ACC112 (cell line): ENCODE measurements at regions not wholly inside any gene's neighbourhood (a gene's known extent, or its start where the extent isn't known, plus 50 kb on each side); places are given as distances from the start of the nearest gene placed in this dataset.
"Not testable (repeated sequence)": the region's sequence is repeated elsewhere in the genome, so short reads cannot be mapped to it uniquely, and the experiment has no call there.

Source experiments
- H2AFZ ChIP-seq: fragments of 200-600 bp; sonication (generic); one replicate; pipeline ENCODE4 v1.6.0; 2017; ENCODE audit warnings: antibody characterized with exemption, low read length; ENCODE audit not compliant: unreplicated experiment
- H3K27ac ChIP-seq: fragments of 200-600 bp; sonication (generic); 2 replicates; pipeline ENCODE4 v1.5.1; 2014; ENCODE audit warnings: low read depth, mild to moderate bottlenecking, antibody characterized with exemption, low read length, moderate library complexity
- H3K27me3 ChIP-seq: fragments of 200-600 bp; sonication (generic); 2 replicates; pipeline ENCODE4 v1.6.1; 2014; ENCODE audit warnings: mild to moderate bottlenecking, antibody characterized with exemption, low read length, moderate library complexity, mixed read lengths; ENCODE audit not compliant: insufficient read depth
- H3K36me3 ChIP-seq: fragments of 200-600 bp; sonication (generic); 2 replicates; pipeline ENCODE4 v1.6.1; 2016; ENCODE audit warnings: mild to moderate bottlenecking, antibody characterized with exemption, low read length, moderate library complexity, mixed read lengths; ENCODE audit not compliant: insufficient read depth
- H3K4me1 ChIP-seq: fragments of 200-600 bp; sonication (generic); one replicate; pipeline ENCODE4 v1.6.1; 2016; ENCODE audit warnings: low read length, mixed read lengths; ENCODE audit not compliant: insufficient read depth, unreplicated experiment, control insufficient read depth
- H3K4me3 ChIP-seq: fragments of 200-600 bp; sonication (generic); 2 replicates; pipeline ENCODE4 v1.5.1; 2014; ENCODE audit warnings: mild to moderate bottlenecking, low read depth, low read length
- H3K79me2 ChIP-seq: fragments of 200-600 bp; sonication (generic); one replicate; pipeline ENCODE4 v1.6.0; 2016; ENCODE audit warnings: low read length; ENCODE audit not compliant: control insufficient read depth, unreplicated experiment, insufficient read depth

DNA sequence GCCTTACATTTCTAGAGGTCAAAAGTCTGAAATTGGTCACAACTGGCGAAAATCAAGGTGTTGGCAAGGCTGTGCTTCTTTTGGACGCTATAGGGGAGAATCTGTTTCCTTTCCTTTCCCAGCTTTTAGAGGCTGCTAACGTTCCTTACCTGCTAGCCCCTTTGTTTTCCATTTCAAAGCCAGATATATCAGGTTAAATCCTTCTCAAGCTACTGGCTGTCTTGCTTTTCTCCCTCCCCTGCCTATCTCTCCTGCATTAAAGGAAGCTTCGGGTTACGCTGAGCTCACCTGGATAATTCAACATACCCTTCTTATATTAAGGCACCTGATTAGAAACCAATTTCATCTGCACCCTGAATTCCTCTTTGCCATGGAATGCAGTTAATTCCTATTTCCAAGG, 1569.7 kb upstream of the SLC10A2 start:
- H3K79me2 ChIP-seq = no peaks in the 10 kb centered on the region
- no peaks in the 10 kb centered on the region for H3K36me3 ChIP-seq
- no peak overlapping the region for H3K27ac ChIP-seq
- H3K27me3 ChIP-seq = no peaks in the 10 kb centered on the region
- no peak overlapping the region for H2AFZ ChIP-seq
- H3K4me3 ChIP-seq = no peak overlapping the region
- H3K4me1 ChIP-seq = no peaks in the 10 kb centered on the region

DNA sequence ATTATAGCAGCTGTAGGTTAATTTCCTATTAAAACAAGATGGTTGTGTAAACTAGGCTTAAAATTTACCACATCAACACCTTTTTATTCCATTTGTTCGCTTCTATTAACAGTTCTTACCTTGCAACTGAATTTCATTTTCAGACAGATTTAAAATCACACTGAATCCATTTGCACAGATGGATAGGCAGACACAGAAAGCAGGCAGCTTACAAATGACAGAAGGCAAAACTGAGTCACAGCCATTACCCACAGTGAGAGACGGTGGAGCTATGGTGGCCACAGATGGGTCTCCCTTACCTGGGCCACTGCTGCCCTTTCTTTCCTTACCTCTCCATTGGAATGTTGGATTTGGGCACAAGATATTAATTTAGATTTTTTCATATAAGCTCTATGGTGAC, 1567.8 kb upstream of the SLC10A2 start:
- Histone ChIP-seq H3K27me3 (no peaks in the 10 kb centered on the region), H3K27ac (no peak overlapping the region), H3K79me2 (no peaks in the 10 kb centered on the region), H3K36me3 (no peaks in the 10 kb centered on the region), H3K4me3 (no peak overlapping the region), H3K4me1 (no peaks in the 10 kb centered on the region), H2AFZ (no peak overlapping the region)

DNA sequence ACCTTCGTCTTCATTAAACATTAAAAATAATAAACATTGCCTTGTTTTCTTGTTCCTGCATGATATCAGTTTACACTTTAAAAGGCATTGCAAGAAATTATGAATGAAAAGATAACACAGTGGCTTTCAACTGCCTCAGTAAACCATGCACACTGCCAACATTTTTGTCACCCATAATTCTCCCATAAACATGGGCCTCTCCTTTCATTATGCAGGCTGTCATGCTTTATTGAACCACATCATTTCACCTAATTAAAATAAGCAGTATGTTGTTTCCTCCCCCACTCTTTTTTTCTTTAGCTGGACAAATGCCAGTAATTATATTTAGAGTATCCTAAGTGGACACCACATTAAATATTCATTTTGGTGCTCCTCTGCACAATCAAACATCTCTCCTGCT, 1566.5 kb upstream of the SLC10A2 start:
- Histone ChIP-seq H2AFZ (no peak overlapping the region), H3K36me3 (no peaks in the 10 kb centered on the region), H3K4me3 (no peak overlapping the region), H3K27ac (no peak overlapping the region), H3K4me1 (no peaks in the 10 kb centered on the region), H3K79me2 (no peaks in the 10 kb centered on the region), H3K27me3 (no peaks in the 10 kb centered on the region)

DNA sequence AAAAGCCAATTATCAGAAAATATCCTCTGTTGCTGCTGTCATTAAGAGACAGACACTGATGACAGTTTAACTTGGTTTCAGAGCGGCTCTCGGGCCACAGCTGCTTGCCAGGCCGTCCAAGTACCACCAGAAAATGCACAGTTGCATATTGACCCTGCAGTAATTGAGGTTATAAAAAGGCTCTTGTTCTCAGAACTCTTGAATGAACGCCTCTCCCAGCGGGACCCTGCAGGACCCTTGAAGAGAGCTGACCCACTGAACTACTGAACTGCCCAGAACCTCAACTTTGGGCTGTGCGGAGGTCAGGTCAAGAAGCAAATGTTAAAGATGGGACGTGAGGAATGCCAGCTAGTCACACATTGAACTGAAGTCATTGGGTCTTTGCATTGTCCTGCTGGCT, 1559.0 kb upstream of the SLC10A2 start:
- H3K4me3 ChIP-seq = no peak overlapping the region

DNA sequence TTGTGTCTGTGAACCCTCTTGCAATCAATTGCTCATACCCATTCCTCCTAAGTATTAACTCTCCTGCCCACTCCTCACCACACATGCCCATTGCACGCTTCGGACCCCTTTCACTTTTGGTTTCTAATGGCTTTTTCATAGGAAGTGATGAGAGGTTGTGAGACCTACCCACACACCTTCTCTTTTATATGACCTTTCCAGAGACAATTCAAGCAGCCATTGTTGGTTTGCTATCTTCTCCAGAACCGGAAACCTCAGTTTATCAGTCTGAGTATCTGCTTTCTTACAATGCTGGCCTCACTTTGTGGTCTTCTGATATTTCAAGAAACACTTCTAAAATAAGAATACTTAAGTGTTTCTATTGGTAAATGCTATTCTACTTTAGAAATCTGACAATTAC, 1550.8 kb upstream of the SLC10A2 start:
- H3K36me3 ChIP-seq = no peaks in the 10 kb centered on the region
- H3K27ac ChIP-seq = no peak overlapping the region
- H3K79me2 ChIP-seq = no peaks in the 10 kb centered on the region
- H3K4me1 ChIP-seq = no peaks in the 10 kb centered on the region
- no peak overlapping the region for H3K4me3 ChIP-seq
- H3K27me3 ChIP-seq = no peaks in the 10 kb centered on the region
- no peak overlapping the region for H2AFZ ChIP-seq

More for the DNA sequence above, 1559.0 kb upstream of the SLC10A2 start:
- Histone ChIP-seq H3K4me1 (no peaks in the 10 kb centered on the region), H3K27ac (no peak overlapping the region), H3K27me3 (no peaks in the 10 kb centered on the region), H3K79me2 (no peaks in the 10 kb centered on the region), H2AFZ (no peak overlapping the region), H3K36me3 (no peaks in the 10 kb centered on the region)

DNA sequence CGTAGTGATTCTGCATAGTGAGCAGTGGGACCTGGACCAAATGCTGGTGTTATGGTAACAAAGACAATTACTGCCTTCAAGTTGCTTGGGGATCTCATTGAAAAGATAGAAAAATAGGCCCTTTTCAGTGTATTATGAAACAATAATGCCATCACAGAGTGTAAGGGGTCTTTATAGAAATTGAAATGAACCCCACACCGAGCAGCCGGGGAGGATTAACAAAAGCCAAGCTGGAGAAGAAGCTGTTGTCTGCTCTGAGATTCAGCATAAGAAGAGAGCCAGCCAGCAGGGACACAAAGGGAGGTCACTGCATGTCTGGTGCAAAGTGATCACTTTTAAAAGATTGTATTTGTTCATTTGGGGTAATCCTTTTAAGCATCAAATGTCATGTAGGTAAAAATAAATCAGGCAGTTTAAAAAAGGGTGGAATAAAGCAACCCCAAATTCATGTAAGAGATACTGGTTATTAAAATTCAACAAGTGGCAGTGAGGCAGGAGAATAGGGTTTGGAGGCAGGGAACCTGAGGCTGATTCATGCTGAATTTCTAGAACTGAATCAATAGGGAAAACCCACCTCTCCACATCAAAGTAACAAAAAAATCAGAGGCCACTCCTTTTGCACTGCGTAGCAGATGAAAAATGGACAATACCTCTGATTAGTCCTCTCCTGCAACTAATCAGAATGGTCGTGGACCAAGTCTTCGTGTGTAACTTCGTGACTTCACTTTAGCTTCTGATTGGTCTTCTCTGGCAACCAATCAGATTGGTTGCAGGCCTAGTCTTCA, 1548.3 kb upstream of the SLC10A2 start:
- Histone ChIP-seq H3K4me1 (no peaks in the 10 kb centered on the region), H3K27ac (no peak overlapping the region), H3K79me2 (no peaks in the 10 kb centered on the region), H3K27me3 (no peaks in the 10 kb centered on the region), H3K4me3 (no peak overlapping the region), H3K36me3 (no peaks in the 10 kb centered on the region), H2AFZ (no peak overlapping the region)

DNA sequence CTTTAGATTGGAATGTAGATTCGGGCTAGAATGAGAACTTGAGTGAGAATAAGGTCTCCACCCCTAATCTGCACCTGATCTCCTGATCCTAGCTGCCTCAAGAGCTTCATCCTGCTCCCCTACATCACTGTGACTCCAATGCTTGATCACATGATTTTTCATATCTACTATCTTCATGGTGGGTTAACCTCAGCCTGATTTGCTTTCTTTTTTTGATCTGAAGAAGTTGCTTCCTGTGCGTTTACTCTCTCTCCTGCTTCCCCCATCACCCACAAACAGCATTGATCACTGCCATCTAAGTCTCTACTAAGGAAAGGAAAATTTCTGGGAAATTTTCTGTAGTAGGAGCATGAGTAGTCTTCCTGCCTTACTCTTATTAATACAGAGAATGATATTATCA, 1542.1 kb upstream of the SLC10A2 start:
- Histone ChIP-seq H3K4me1 (no peaks in the 10 kb centered on the region), H3K36me3 (no peaks in the 10 kb centered on the region), H2AFZ (no peak overlapping the region), H3K4me3 (no peak overlapping the region), H3K27ac (no peak overlapping the region), H3K27me3 (no peaks in the 10 kb centered on the region), H3K79me2 (no peaks in the 10 kb centered on the region)

DNA sequence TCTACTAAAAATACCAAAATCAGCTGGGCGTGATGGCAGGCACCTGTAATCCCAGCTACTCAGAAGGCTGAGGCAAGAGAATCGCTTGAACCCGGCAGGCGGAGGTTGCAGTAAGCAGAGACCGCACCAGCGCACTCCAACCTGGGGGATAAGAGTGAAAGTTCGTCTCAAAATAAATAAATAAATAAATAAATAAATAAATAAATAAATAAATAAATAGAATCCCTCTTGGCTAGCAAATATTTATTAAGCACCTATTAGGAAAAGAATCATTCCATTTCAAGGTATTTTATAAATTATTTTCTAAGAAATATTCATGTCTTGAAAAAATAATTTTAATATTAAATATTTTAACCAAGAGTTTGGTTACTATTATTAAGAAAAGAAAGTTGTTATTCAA, 1539.2 kb upstream of the SLC10A2 start:
- not testable (repeated sequence) for H3K36me3 ChIP-seq, H3K4me3 ChIP-seq, H3K27me3 ChIP-seq, H3K27ac ChIP-seq, H2AFZ ChIP-seq, H3K79me2 ChIP-seq, H3K4me1 ChIP-seq

DNA sequence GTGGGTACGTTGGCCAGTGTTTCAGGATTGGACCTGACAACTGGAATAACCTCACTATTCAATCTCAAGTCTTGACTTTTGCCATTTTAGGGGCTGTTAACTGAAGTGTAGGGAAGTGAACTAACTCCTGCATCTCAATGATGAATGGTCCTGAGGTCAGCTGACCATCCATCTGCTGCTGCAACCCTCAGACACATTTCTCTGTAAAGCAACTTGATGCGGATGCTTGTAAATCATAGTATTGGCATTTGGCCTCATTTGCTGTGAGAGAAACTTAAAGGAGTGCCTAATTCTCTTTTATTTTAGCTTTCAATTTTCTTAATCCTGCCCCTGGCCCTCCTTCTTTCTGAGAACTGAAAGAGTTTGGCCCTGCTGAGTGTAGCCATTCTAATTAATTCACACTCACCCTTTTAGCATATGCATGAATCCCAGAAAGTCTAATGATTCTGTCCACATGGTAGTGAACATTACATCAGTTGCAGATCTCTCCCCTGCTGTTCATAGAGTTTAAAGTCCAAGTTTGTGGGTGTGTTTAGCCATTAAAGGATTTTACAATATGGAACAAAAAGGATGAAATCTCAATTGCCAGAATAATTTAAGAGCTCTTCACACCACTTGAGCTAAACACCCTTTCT, 1531.4 kb upstream of the SLC10A2 start:
- H3K4me3 ChIP-seq = no peak overlapping the region
- no peak overlapping the region for H2AFZ ChIP-seq
- H3K4me1 ChIP-seq = no peaks in the 10 kb centered on the region
- no peaks in the 10 kb centered on the region for H3K27me3 ChIP-seq
- H3K79me2 ChIP-seq = no peaks in the 10 kb centered on the region
- H3K36me3 ChIP-seq = no peaks in the 10 kb centered on the region
- no peak overlapping the region for H3K27ac ChIP-seq

DNA sequence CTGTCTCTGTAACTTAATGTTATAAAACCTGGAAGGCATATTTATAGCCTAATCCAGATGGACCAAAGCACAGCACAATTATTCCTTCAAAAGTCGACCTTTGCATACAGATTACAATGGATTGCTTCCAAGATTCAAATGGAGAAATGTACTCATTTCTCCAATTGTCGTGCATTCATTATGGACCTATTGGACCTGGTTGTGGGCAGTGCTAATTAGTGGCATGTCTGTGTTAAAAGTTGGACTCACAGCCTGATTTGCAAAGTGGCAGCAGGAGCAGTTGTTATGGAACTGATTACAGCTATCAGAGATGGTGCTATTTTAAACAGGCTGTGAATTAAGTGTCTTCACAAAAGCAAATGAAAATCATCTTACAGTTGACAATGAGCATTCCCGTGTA, 1529.3 kb upstream of the SLC10A2 start:
- H2AFZ ChIP-seq = no peak overlapping the region
- H3K27me3 ChIP-seq = no peaks in the 10 kb centered on the region
- no peaks in the 10 kb centered on the region for H3K36me3 ChIP-seq
- H3K27ac ChIP-seq = no peak overlapping the region
- H3K4me1 ChIP-seq = no peaks in the 10 kb centered on the region
- no peaks in the 10 kb centered on the region for H3K79me2 ChIP-seq
- H3K4me3 ChIP-seq = no peak overlapping the region

DNA sequence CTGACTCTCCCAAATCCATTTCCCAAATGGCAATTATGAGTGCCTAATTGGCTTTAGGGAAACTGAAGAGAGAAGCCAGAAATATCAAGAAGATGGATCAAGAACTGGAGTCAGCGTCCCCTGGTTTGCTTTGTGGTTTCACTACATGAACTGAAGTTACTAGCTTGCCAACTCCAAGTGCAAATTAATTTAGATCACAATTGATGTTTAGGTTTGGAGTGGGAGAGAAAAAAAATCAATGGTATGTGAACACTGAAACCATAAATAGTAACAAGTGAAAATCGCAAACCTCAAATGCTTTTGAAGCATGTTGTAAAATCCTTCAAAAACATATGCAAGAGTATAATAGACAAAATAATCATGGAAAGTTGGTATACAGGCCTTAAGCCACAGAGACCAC, 1528.6 kb upstream of the SLC10A2 start:
- Histone ChIP-seq H3K79me2 (no peaks in the 10 kb centered on the region), H3K27ac (no peak overlapping the region)

More for the DNA sequence above, 1528.6 kb upstream of the SLC10A2 start:
- no peak overlapping the region for H3K4me3 ChIP-seq
- H3K36me3 ChIP-seq = no peaks in the 10 kb centered on the region
- H3K4me1 ChIP-seq = no peaks in the 10 kb centered on the region
- H3K27me3 ChIP-seq = no peaks in the 10 kb centered on the region
- no peak overlapping the region for H2AFZ ChIP-seq
